Activated B cell treated with CpG ODN at 0.5 μM for 24 hours (primary cell): ENCODE measurements at regions not wholly inside any gene's neighbourhood (a gene's known extent, or its start where the extent isn't known, plus 50 kb on each side); places are given as distances from the start of the nearest gene placed in this dataset.
"Not testable (repeated sequence)": the region's sequence is repeated elsewhere in the genome, so short reads cannot be mapped to it uniquely, and the experiment has no call there.

Experiments
- ATAC-seq: fragments of 200-7000 bp; cut with Tn5 transposase; one replicate; pipeline ENCODE4 v1.10.0; 2021; ENCODE audit warnings: low read depth, mild to moderate bottlenecking, moderate library complexity
- CTCF ChIA-PET: fragments of 350-600 bp; sonication (Branson Sonifier 250); formaldehyde crosslinking; loops from one replicate; lab custom pipeline; 2021; ENCODE audit warnings: antibody characterized with exemption; lab: Charles Lee
- POLR2A ChIA-PET: fragments of 350-600 bp; sonication (Branson Sonifier 250); formaldehyde crosslinking; loops from one replicate; lab custom pipeline; 2021; ENCODE audit warnings: antibody characterized with exemption; lab: Charles Lee
- DNase-seq: peaks from one replicate; pipeline ENCODE4 v3.0.0; 2022
- H3K27ac Mint-ChIP-seq: one replicate; pipeline ENCODE4 v1.8.0; 2020; ENCODE audit warnings: mixed read lengths
- H3K27me3 Mint-ChIP-seq: one replicate; pipeline ENCODE4 v1.8.0; 2021; ENCODE audit warnings: mixed read lengths
- H3K36me3 Mint-ChIP-seq: one replicate; pipeline ENCODE4 v1.8.0; 2021; ENCODE audit warnings: low read depth, mixed read lengths
- H3K4me1 Mint-ChIP-seq: one replicate; pipeline ENCODE4 v1.8.0; 2021; ENCODE audit warnings: mixed read lengths
- H3K4me3 Mint-ChIP-seq: one replicate; pipeline ENCODE4 v1.8.0; 2020; ENCODE audit warnings: mild to moderate bottlenecking, mixed read lengths
- H3K9me3 Mint-ChIP-seq: one replicate; pipeline ENCODE4 v1.8.0; 2020; ENCODE audit warnings: mixed read lengths
- intact Hi-C: fragments of 100-400 bp; cut with micrococcal nuclease; formaldehyde crosslinking; loops from one replicate; pipeline ENCODE4 v1.15.1; 2024
- TF ChIP-seq, protein P1 (sequence below): fragments of 200-600 bp; IDR thresholded peaks from one replicate; pipeline ENCODE4 v1.8.0; 2022; ENCODE audit warnings: antibody characterized with exemption, mild to moderate bottlenecking

DNA sequence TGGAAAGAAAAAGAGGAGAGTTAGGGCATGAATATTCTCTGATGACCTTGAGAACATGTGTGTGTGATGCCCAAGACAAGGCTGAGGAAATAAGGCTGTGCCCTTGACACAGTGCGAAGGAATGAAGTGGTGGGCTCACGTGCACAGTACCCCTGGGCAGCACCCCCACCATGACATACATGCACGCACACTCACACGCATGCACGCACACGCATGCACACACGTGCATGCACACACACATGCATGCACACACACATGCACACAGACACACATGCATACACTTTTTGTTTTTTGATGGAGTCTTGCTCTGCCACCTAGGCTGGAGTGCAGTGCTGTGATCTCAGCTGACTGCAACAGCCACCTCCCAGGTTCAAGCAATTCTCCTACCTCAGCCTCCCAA is 118.1 kb downstream of the GATA3 start:
- ATAC-seq, result no peak
- Mint-ChIP-seq H3K4me1 (no peaks in the 10 kb centered on the region), H3K27ac (no peak overlapping the region), H3K4me3 (no peak overlapping the region), H3K9me3 (peaks cover 12% of the 10 kb centered on the region), H3K36me3 (no peaks in the 10 kb centered on the region), H3K27me3 (no peaks in the 10 kb centered on the region)
- no peak for DNase-seq
- TF ChIP-seq, protein P1, sequence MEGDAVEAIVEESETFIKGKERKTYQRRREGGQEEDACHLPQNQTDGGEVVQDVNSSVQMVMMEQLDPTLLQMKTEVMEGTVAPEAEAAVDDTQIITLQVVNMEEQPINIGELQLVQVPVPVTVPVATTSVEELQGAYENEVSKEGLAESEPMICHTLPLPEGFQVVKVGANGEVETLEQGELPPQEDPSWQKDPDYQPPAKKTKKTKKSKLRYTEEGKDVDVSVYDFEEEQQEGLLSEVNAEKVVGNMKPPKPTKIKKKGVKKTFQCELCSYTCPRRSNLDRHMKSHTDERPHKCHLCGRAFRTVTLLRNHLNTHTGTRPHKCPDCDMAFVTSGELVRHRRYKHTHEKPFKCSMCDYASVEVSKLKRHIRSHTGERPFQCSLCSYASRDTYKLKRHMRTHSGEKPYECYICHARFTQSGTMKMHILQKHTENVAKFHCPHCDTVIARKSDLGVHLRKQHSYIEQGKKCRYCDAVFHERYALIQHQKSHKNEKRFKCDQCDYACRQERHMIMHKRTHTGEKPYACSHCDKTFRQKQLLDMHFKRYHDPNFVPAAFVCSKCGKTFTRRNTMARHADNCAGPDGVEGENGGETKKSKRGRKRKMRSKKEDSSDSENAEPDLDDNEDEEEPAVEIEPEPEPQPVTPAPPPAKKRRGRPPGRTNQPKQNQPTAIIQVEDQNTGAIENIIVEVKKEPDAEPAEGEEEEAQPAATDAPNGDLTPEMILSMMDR, result no peak
- ChIA-PET POLR2A (no interaction called here), CTCF (no interaction called here)
- intact Hi-C loops, result no loop called here

DNA sequence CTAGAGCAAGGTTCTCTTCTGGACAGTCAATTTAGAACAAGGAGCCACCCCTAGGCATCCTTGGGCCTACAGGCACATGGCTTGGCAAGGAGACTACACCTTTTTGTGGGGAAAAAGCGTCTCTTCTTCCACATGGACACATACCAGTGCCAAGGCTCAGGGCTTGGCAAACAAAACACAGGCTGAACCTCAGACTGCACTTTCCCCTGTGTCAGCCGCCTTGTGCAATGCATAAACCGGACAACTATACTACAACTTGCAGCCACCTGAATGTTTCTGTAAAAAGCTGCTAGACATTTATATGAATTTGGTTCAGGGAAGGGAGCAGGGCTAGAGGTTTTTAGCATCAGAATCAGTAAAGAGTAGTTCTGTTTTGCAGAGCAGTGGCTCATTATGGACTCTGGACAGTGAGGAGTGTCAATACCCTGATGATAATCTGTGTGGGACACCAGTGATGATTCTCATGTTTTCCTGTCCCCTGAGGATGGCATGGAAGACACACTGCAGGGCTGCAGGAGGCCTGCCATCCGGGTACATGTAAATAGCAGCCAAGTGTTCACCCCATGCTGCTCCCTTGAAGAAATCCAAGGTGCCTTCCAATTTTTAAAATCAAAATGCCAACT is 118.9 kb downstream of the GATA3 start:
- H3K9me3 Mint-ChIP-seq, result peaks cover 11% of the 10 kb centered on the region
- H3K27me3 Mint-ChIP-seq, result no peaks in the 10 kb centered on the region
- ChIA-PET CTCF (no interaction called here), POLR2A (no interaction called here)
- no peak overlapping the region for H3K4me3 Mint-ChIP-seq
- DNase-seq (no peak), ATAC-seq (no peak)
- H3K4me1 Mint-ChIP-seq, result no peaks in the 10 kb centered on the region
- intact Hi-C loops, result no loop called here
- no peaks in the 10 kb centered on the region for H3K36me3 Mint-ChIP-seq
- H3K27ac Mint-ChIP-seq, result no peak overlapping the region
- TF ChIP-seq, protein P1, result no peak

DNA sequence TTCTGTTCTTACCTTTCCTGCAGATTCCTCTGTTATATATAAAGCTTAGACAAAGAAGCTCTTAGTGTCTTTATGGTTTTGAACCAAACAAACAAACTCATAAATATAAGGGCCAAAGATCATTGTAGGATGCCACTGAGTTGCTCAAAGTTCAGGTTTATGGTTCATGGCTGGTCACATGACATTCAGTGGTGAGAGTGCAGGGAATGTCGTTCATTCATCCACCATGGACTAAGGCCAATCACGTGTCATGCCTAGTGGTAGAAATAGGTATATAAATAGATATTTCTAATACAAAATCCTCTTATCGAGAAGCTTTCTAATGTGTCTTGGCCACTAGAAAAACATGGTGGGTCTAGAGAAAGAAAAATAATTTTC is 119.4 kb downstream of the GATA3 start:
- no peak for DNase-seq
- Mint-ChIP-seq H3K4me1 (no peaks in the 10 kb centered on the region), H3K4me3 (no peak overlapping the region), H3K9me3 (peaks cover 7% of the 10 kb centered on the region), H3K27ac (no peak overlapping the region), H3K27me3 (no peaks in the 10 kb centered on the region), H3K36me3 (no peaks in the 10 kb centered on the region)
- ATAC-seq, result no peak
- intact Hi-C loops, result no loop called here
- TF ChIP-seq, protein P1, result no peak
- CTCF ChIA-PET, result no interaction called here
- POLR2A ChIA-PET, result no interaction called here

DNA sequence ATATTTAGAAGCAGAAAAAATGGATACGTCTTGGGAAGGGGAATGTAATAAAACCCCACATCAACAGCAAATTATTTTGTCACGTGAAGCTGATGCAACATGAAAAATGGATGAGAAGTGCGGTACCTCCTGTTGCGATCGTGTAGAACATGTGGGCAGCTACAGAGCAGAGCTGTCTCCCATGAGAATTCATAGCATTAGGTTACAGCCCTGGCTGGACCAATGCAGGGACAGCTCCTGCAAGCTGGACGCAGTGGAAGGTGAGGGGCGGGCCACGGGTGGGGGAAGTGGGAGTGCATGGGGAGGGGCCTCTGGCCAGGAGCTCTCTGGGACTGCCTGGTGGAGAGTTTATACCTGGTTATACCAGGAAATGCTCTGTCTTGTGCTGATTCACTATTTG is 120.3 kb downstream of the GATA3 start:
- ChIA-PET CTCF (no interaction called here), POLR2A (no interaction called here)
- no peaks in the 10 kb centered on the region for H3K27me3 Mint-ChIP-seq
- no peak for DNase-seq
- H3K36me3 Mint-ChIP-seq, result no peaks in the 10 kb centered on the region
- TF ChIP-seq, protein P1, result no peak
- H3K27ac Mint-ChIP-seq, result no peak overlapping the region
- ATAC-seq, result no peak
- no peaks in the 10 kb centered on the region for H3K4me1 Mint-ChIP-seq
- H3K9me3 Mint-ChIP-seq, result peaks cover 2% of the 10 kb centered on the region
- intact Hi-C loops, result no loop called here
- H3K4me3 Mint-ChIP-seq, result no peak overlapping the region

DNA sequence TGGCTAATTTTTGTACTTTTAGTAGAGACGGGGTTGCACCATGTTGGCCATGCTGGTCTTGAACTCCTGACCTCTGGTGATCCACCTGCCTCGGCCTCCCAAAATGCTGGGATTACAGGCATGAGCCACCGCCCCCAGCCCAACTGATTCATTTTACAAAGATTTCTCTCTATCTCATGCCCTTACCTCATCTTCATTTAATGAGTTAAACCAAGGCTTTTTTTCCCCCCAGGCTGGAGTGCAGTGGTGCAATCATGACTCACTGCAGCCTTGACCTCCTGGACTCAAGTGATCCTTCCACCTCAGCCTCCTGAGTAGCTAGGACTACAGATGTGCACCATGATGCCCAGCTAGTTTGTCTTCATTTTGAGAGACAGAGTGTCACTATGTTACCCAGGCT is 123.0 kb downstream of the GATA3 start:
- CTCF ChIA-PET, result interaction anchor here (0.7 kb wide), 1 partner anchor 87 kb away, joined by 3 read pairs; no protein-coding TSS in a partner anchor
- H3K36me3 Mint-ChIP-seq, ATAC-seq, H3K4me1 Mint-ChIP-seq, intact Hi-C loops, H3K9me3 Mint-ChIP-seq, H3K27me3 Mint-ChIP-seq, H3K27ac Mint-ChIP-seq, H3K4me3 Mint-ChIP-seq, POLR2A ChIA-PET, DNase-seq: not testable (repeated sequence)

DNA sequence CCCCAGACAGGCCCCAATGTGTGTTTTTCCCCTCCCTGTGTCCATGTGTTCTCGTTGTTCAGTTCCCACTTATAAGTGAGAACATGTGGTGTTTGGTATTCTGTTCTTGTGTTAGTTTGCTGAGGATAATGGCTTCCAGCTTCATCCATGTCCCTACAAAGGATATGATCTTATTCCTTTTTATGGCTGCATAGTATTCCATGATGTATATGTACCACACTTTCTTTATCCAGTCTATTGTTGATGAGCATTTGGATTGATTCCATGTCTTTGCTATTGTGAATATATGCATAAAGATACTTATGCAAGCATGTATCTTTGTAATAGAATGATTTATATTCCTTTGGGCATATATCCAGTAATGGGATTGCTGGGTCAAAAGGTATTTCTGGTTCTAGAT is 125.3 kb downstream of the GATA3 start:
- H3K27ac Mint-ChIP-seq, H3K36me3 Mint-ChIP-seq, H3K4me1 Mint-ChIP-seq, POLR2A ChIA-PET, H3K9me3 Mint-ChIP-seq, CTCF ChIA-PET, intact Hi-C loops, H3K4me3 Mint-ChIP-seq, DNase-seq, H3K27me3 Mint-ChIP-seq, ATAC-seq: not testable (repeated sequence)
